ENCODE measurements at regions not wholly inside any gene's neighbourhood (a gene's known extent, or its start where the extent isn't known, plus 50 kb on each side); places are given as distances from the start of the nearest gene placed in this dataset.

DNA sequence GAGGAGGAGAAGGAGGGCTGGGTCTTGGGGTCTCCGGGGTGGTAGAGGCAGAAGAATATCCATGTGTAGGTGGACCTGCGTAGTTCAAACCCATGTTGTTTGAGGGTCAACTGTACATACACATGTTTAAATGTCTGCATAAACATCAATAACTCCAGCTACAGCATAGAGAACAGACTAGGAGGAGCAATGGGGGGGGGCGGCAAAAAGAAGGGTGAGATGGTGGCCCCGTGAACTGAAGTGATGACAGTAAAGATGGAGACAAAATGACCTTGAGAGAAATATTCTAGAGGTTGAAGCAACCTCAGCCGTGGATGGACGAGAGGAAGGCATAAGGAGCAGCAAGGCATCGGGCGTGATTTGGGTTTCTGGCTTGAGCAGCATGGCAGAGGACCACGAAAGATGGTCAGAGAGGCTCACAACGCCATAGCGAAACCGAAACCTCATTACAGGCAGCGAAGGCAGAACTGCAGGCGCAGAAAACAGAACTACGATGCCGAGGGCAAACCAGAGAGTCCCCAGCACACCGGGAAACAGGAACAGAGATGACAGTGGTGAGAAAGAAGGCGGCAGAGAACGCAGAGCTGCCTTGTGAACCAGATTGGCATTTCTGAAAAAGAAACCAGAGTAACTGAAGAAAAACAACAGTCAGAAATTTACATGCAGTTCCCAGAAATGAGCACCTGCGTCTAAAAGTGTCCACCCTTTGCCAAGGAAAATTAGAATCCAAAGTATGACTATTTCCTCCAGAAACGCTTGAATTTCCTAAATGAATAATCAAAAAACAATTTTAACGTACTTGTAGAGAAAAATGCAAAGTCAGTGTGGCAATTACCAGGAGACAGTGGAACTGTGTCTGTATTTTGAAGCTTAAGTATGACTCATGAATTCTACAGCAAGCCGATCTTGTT, 50.3 kb upstream of the ENPP6 start:
- no TSS peak for BruUV-seq (replicated peaks)
- peak overlapping the region; percentile 46 to 71 for H3K4me3 ChIP-seq (ENCODE audit: low read depth in 2 of 2, low read length in 2 of 2)
- H3K27me3 ChIP-seq (ENCODE audit: control insufficient read depth, insufficient read depth, low read length) = no peaks in the 10 kb centered on the region
- peaks cover 16% of the 10 kb centered on the region for H3K4me1 ChIP-seq (ENCODE audit: control insufficient read depth, insufficient read depth, low read length)
- ChIA-PET POLR2A (no interaction called here), CTCF (no interaction called here)
- intact Hi-C loops (cut with micrococcal nuclease; ENCODE audit: unreplicated experiment) (loop anchor here (10.0 kb wide), 1 partner anchor 117 kb away; no protein-coding TSS in a partner anchor), in situ Hi-C loops (cut with HindIII; ENCODE audit: low pct_unique_long_range_greater_than_20kb, low sequenced_read_pairs) (no loop called here)
- TF ChIP-seq POLR2AphosphoS5 (IDR thresholded peaks at IDR 0.05; ENCODE audit: low read depth, low read length) = no peak
- TF ChIP-seq SIN3A (IDR thresholded peaks at IDR 0.05; ENCODE audit: borderline replicate concordance, insufficient read depth, low read depth, low read length) = no peak
- TF ChIP-seq, protein P1, sequence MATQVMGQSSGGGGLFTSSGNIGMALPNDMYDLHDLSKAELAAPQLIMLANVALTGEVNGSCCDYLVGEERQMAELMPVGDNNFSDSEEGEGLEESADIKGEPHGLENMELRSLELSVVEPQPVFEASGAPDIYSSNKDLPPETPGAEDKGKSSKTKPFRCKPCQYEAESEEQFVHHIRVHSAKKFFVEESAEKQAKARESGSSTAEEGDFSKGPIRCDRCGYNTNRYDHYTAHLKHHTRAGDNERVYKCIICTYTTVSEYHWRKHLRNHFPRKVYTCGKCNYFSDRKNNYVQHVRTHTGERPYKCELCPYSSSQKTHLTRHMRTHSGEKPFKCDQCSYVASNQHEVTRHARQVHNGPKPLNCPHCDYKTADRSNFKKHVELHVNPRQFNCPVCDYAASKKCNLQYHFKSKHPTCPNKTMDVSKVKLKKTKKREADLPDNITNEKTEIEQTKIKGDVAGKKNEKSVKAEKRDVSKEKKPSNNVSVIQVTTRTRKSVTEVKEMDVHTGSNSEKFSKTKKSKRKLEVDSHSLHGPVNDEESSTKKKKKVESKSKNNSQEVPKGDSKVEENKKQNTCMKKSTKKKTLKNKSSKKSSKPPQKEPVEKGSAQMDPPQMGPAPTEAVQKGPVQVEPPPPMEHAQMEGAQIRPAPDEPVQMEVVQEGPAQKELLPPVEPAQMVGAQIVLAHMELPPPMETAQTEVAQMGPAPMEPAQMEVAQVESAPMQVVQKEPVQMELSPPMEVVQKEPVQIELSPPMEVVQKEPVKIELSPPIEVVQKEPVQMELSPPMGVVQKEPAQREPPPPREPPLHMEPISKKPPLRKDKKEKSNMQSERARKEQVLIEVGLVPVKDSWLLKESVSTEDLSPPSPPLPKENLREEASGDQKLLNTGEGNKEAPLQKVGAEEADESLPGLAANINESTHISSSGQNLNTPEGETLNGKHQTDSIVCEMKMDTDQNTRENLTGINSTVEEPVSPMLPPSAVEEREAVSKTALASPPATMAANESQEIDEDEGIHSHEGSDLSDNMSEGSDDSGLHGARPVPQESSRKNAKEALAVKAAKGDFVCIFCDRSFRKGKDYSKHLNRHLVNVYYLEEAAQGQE (IDR thresholded peaks at IDR 0.05; ENCODE audit: insufficient read depth in 1 of 2, low read depth in 2 of 2, low read length in 1 of 2) = no peak
- TF ChIP-seq TCF7L2 (IDR thresholded peaks at IDR 0.05; ENCODE audit: low read depth, low read length) = no peak
- TF ChIP-seq, protein P2, sequence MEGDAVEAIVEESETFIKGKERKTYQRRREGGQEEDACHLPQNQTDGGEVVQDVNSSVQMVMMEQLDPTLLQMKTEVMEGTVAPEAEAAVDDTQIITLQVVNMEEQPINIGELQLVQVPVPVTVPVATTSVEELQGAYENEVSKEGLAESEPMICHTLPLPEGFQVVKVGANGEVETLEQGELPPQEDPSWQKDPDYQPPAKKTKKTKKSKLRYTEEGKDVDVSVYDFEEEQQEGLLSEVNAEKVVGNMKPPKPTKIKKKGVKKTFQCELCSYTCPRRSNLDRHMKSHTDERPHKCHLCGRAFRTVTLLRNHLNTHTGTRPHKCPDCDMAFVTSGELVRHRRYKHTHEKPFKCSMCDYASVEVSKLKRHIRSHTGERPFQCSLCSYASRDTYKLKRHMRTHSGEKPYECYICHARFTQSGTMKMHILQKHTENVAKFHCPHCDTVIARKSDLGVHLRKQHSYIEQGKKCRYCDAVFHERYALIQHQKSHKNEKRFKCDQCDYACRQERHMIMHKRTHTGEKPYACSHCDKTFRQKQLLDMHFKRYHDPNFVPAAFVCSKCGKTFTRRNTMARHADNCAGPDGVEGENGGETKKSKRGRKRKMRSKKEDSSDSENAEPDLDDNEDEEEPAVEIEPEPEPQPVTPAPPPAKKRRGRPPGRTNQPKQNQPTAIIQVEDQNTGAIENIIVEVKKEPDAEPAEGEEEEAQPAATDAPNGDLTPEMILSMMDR (IDR thresholded peaks at IDR 0.05) = no peak
- H3K36me3 ChIP-seq (ENCODE audit: control insufficient read depth, insufficient read depth, low read length) = no peaks in the 10 kb centered on the region
- no peaks in the 10 kb centered on the region for H3K9me3 ChIP-seq (ENCODE audit: control insufficient read depth, insufficient read depth, low read depth, low read length)
- H3K27ac ChIP-seq (ENCODE audit: low read length) = peak overlapping the region; percentile 81
- peak; percentile 59 for DNase-seq (ENCODE audit: low read depth, low spot score)
- peak; percentile 75 for ATAC-seq

Data from Panc1 (cell line).